Mesenchymal stem cell (in vitro differentiated cells and primary cell): ENCODE measurements at regions not wholly inside any gene's neighbourhood (a gene's known extent, or its start where the extent isn't known, plus 50 kb on each side); places are given as distances from the start of the nearest gene placed in this dataset.

ENCODE experiments used
- DNase-seq: peaks from one replicate; pipeline ENCODE4 v3.0.0-alpha.2; 2013
- H2AFZ ChIP-seq: one replicate; pipeline ENCODE4 v1.6.1; 2013; ENCODE audit warnings: low read depth, mild to moderate bottlenecking, control low read depth, inconsistent platforms, low read length, moderate library complexity
- H2AK5ac ChIP-seq: 2 replicates; pipeline ENCODE4 v1.6.1; 2013; ENCODE audit warnings: low read length, moderate library complexity, mild to moderate bottlenecking, inconsistent platforms; ENCODE audit not compliant: severe bottlenecking
- H2BK120ac ChIP-seq: one replicate; pipeline ENCODE4 v1.6.1; 2013; ENCODE audit warnings: low read depth, mild to moderate bottlenecking, inconsistent platforms, low read length, moderate library complexity
- H2BK12ac ChIP-seq, 2 experiments: one replicate each; pipeline ENCODE4 v1.6.1; 2013; ENCODE audit warnings: inconsistent platforms in 2 of 2, low read length in 2 of 2, mild to moderate bottlenecking in 2 of 2, moderate library complexity in 2 of 2, control low read depth in 1 of 2
- H2BK15ac ChIP-seq: one replicate; pipeline ENCODE4 v1.6.1; 2013; ENCODE audit warnings: mild to moderate bottlenecking, low read depth, inconsistent platforms; ENCODE audit not compliant: poor library complexity, severe bottlenecking
- H2BK5ac ChIP-seq: 2 replicates; pipeline ENCODE4 v1.6.1; 2013; ENCODE audit warnings: low read depth, mild to moderate bottlenecking, low read length, control low read depth, inconsistent platforms; ENCODE audit not compliant: poor library complexity, severe bottlenecking
- H3K14ac ChIP-seq, 2 experiments: one replicate each; pipeline ENCODE4 v1.6.1; 2013; ENCODE audit warnings: inconsistent platforms in 2 of 2, low read length in 2 of 2, control low read depth in 1 of 2, mild to moderate bottlenecking in 1 of 2, moderate library complexity in 1 of 2
- H3K18ac ChIP-seq, 2 experiments: one replicate each; pipeline ENCODE4 v1.6.1; 2013; ENCODE audit warnings: inconsistent platforms in 2 of 2, low read length in 2 of 2, control low read depth in 1 of 2, low read depth in 1 of 2, mild to moderate bottlenecking in 1 of 2
- H3K23ac ChIP-seq, 2 experiments: one replicate each; pipeline ENCODE4 v1.6.1; 2013; ENCODE audit warnings: inconsistent platforms in 2 of 2, low read length in 2 of 2, mild to moderate bottlenecking in 2 of 2, moderate library complexity in 2 of 2, control low read depth in 1 of 2
- H3K27ac ChIP-seq: 2 replicates; pipeline ENCODE4 v1.5.1; 2013; ENCODE audit warnings: mild to moderate bottlenecking, moderate library complexity, low read length, control low read depth, inconsistent platforms; ENCODE audit not compliant: poor library complexity, severe bottlenecking
- H3K27me3 ChIP-seq, 2 experiments: 2 replicates each; pipeline versions ENCODE4 v1.6.1 to v1.7.0; 2013; ENCODE audit warnings: low read length in 2 of 2, mild to moderate bottlenecking in 2 of 2, moderate library complexity in 2 of 2, control low read depth in 1 of 2, inconsistent platforms in 1 of 2; ENCODE audit not compliant: control insufficient read depth in 1 of 2, insufficient read depth in 1 of 2
- H3K36me3 ChIP-seq, 2 experiments: 2 replicates each; pipeline versions ENCODE4 v1.6.1 to v1.7.0; 2013; ENCODE audit warnings: low read length in 2 of 2, control low read depth in 1 of 2, inconsistent platforms in 1 of 2, low read depth in 1 of 2, mild to moderate bottlenecking in 1 of 2; ENCODE audit not compliant: insufficient read depth in 2 of 2, control insufficient read depth in 1 of 2
- H3K4ac ChIP-seq, 2 experiments: one replicate each; pipeline ENCODE4 v1.6.1; 2013; ENCODE audit warnings: inconsistent platforms in 2 of 2, low read length in 2 of 2, mild to moderate bottlenecking in 2 of 2, moderate library complexity in 2 of 2, control low read depth in 1 of 2, low read depth in 1 of 2
- H3K4me1 ChIP-seq: 2 replicates; pipeline ENCODE4 v1.6.1; 2013; ENCODE audit warnings: low read depth, low read length, control low read depth; ENCODE audit not compliant: control insufficient read depth, insufficient read depth
- H3K4me2 ChIP-seq: 2 replicates; pipeline ENCODE4 v1.6.1; 2013; ENCODE audit warnings: low read length, mild to moderate bottlenecking, inconsistent platforms; ENCODE audit not compliant: poor library complexity, severe bottlenecking
- H3K4me3 ChIP-seq, 2 experiments: 2 replicates each; pipeline versions ENCODE4 v1.5.1 to v1.7.0; 2013; ENCODE audit warnings: low read length in 2 of 2, mild to moderate bottlenecking in 2 of 2, control low read depth in 1 of 2, low read depth in 1 of 2; ENCODE audit not compliant: insufficient read depth in 1 of 2
- H3K79me1 ChIP-seq: replicated peaks from 2 replicates; pipeline ENCODE4 v1.6.1; 2013; ENCODE audit warnings: mild to moderate bottlenecking, control low read depth, low read length, inconsistent platforms; ENCODE audit not compliant: poor library complexity, severe bottlenecking
- H3K9ac ChIP-seq: 2 replicates; pipeline ENCODE4 v1.7.0; 2013; ENCODE audit warnings: mild to moderate bottlenecking, low read length, moderate library complexity
- H3K9me3 ChIP-seq: 2 replicates; pipeline ENCODE4 v1.7.0; 2013; ENCODE audit warnings: mild to moderate bottlenecking, low read length; ENCODE audit not compliant: control insufficient read depth
- H4K8ac ChIP-seq: one replicate; pipeline ENCODE4 v1.6.1; 2013; ENCODE audit warnings: inconsistent platforms, mild to moderate bottlenecking, low read length, moderate library complexity
- H4K91ac ChIP-seq: one replicate; pipeline ENCODE4 v1.6.1; 2013; ENCODE audit warnings: mild to moderate bottlenecking, low read length, inconsistent platforms
- WGBS: methylation state at CpG from one replicate; pipeline ENCODE4 v1.1.7; 2013; ENCODE audit warnings: mixed read lengths; 5-methylcytosine and 5-hydroxymethylcytosine counted together

DNA sequence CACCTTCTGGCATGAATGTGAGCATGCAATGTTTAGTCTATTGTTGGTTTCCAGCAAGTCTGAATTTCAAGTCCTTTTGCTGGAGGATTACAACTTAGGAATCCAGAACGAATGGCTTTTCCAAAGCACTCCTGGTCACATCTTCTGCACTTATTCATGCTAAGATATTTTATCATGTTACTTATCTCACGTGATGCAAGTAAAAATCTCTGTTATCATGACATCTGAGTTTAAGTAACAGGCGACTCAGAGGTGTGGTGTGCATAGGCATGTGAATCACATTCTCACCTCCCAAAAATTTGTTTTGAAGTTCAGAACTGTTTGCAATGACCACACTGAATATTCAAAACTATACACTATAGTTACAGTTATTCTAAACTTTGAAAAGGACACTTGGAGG is 204.8 kb upstream of the FGGY start:
- H3K36me3 ChIP-seq = no peaks in the 10 kb centered on the region
- no peak overlapping the region for H2AK5ac ChIP-seq
- no peaks in the 10 kb centered on the region for H3K27me3 ChIP-seq
- H3K14ac ChIP-seq = no peak overlapping the region
- H4K8ac ChIP-seq = no peak overlapping the region
- no peaks in the 10 kb centered on the region for H3K4me1 ChIP-seq
- DNase-seq = no peak
- no peak overlapping the region for H2BK120ac ChIP-seq
- no peak overlapping the region for H3K4me2 ChIP-seq
- no peaks in the 10 kb centered on the region for H3K79me1 ChIP-seq
- H3K23ac ChIP-seq = no peak overlapping the region
- H2AFZ ChIP-seq = no peak overlapping the region
- H3K27ac ChIP-seq = no peak overlapping the region
- 94% methylated on average over 2 of the region's 3 CpGs for WGBS
- no peak overlapping the region for H3K9ac ChIP-seq
- H4K91ac ChIP-seq = no peak overlapping the region
- no peak overlapping the region for H2BK15ac ChIP-seq
- no peak overlapping the region for H2BK12ac ChIP-seq
- no peak overlapping the region for H3K4me3 ChIP-seq
- no peak overlapping the region for H3K18ac ChIP-seq
- H2BK5ac ChIP-seq = no peak overlapping the region
- H3K9me3 ChIP-seq = peaks cover 4% of the 10 kb centered on the region
- H3K4ac ChIP-seq = no peak overlapping the region

GRCh38 chr1:59094001-59094400 is 202.9 kb upstream of the FGGY start:
- H2BK15ac ChIP-seq = no peak overlapping the region
- H2AFZ ChIP-seq = no peak overlapping the region
- no peak overlapping the region for H3K4ac ChIP-seq
- no peaks in the 10 kb centered on the region for H3K27me3 ChIP-seq
- H3K36me3 ChIP-seq = no peaks in the 10 kb centered on the region
- H3K27ac ChIP-seq = no peak overlapping the region
- no peak overlapping the region for H2BK5ac ChIP-seq
- no peak overlapping the region for H4K8ac ChIP-seq
- H3K9ac ChIP-seq = no peak overlapping the region
- no peaks in the 10 kb centered on the region for H3K4me1 ChIP-seq
- H3K18ac ChIP-seq = no peak overlapping the region
- no peak overlapping the region for H2BK12ac ChIP-seq
- H4K91ac ChIP-seq = no peak overlapping the region
- no peaks in the 10 kb centered on the region for H3K79me1 ChIP-seq
- no peak overlapping the region for H3K4me3 ChIP-seq
- no peak for DNase-seq
- WGBS = 87% methylated on average over 4 of the region's 4 CpGs
- no peak overlapping the region for H3K14ac ChIP-seq
- H3K23ac ChIP-seq = no peak overlapping the region
- peaks cover 4% of the 10 kb centered on the region for H3K9me3 ChIP-seq
- H2BK120ac ChIP-seq = no peak overlapping the region
- H3K4me2 ChIP-seq = no peak overlapping the region
- no peak overlapping the region for H2AK5ac ChIP-seq

- no peak overlapping the region for H3K18ac ChIP-seq
- H3K4ac ChIP-seq = no peak overlapping the region
- no peaks in the 10 kb centered on the region for H3K79me1 ChIP-seq
- 96% methylated on average over 7 of the region's 8 CpGs for WGBS
- H3K36me3 ChIP-seq = no peaks in the 10 kb centered on the region
- H2BK120ac ChIP-seq = no peak overlapping the region
- no peaks in the 10 kb centered on the region for H3K27me3 ChIP-seq
- H3K23ac ChIP-seq = no peak overlapping the region
- H4K91ac ChIP-seq = no peak overlapping the region
- no peaks in the 10 kb centered on the region for H3K4me1 ChIP-seq
- no peak overlapping the region for H2BK12ac ChIP-seq
- H2AFZ ChIP-seq = no peak overlapping the region
- H3K9ac ChIP-seq = no peak overlapping the region
- H3K9me3 ChIP-seq = peaks cover 1% of the 10 kb centered on the region
- H2BK15ac ChIP-seq = no peak overlapping the region
- H3K14ac ChIP-seq = no peak overlapping the region
- H2BK5ac ChIP-seq = no peak overlapping the region
- H2AK5ac ChIP-seq = no peak overlapping the region
- no peak overlapping the region for H3K4me3 ChIP-seq
- no peak overlapping the region for H4K8ac ChIP-seq
- no peak overlapping the region for H3K27ac ChIP-seq
- DNase-seq = no peak
- no peak overlapping the region for H3K4me2 ChIP-seq
Observed at GRCh38 chr1:59096501-59096900, 200.4 kb upstream of the FGGY start.

DNA sequence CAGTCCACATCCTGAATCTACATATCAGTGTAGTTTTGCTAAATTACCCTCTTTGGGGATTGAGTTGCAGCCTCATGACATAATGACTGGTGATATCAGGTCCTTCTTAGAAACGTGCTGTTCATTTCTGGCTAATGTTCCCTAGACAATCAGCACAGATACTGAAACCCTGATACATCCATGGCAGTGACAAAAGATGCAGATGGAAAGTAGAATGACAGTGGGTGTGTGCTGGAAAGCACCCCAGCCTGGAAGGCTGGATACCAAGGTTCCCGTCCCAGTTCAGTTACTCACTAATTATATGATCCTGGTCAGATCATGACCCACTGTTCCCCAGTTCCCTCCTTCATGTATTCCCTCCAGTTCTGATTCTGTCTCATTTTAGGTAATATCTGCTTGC is 198.2 kb upstream of the FGGY start:
- Histone ChIP-seq H3K4me3 (no peak overlapping the region), H4K91ac (no peak overlapping the region), H3K23ac (no peak overlapping the region), H3K27ac (no peak overlapping the region), H2BK5ac (no peak overlapping the region), H3K4me2 (no peak overlapping the region), H2BK120ac (no peak overlapping the region), H2AFZ (no peak overlapping the region), H3K36me3 (no peaks in the 10 kb centered on the region), H3K4ac (no peak overlapping the region), H3K9ac (no peak overlapping the region), H2AK5ac (no peak overlapping the region), H3K4me1 (no peaks in the 10 kb centered on the region), H3K9me3 (peaks cover 5% of the 10 kb centered on the region), H3K27me3 (no peaks in the 10 kb centered on the region), H3K79me1 (no peaks in the 10 kb centered on the region), H4K8ac (no peak overlapping the region), H2BK12ac (no peak overlapping the region), H2BK15ac (no peak overlapping the region), H3K18ac (no peak overlapping the region), H3K14ac (no peak overlapping the region)
- no peak for DNase-seq
- 86% methylated on average over 2 of the region's 2 CpGs for WGBS
